ENCODE measurements at regions not wholly inside any gene's neighbourhood (a gene's known extent, or its start where the extent isn't known, plus 50 kb on each side); places are given as distances from the start of the nearest gene placed in this dataset.
A peak's percentile ranks its signal among the peaks of the same experiment; 100 is the strongest.
"Not testable (repeated sequence)": the region's sequence is repeated elsewhere in the genome, so short reads cannot be mapped to it uniquely, and the experiment has no call there.

DNA sequence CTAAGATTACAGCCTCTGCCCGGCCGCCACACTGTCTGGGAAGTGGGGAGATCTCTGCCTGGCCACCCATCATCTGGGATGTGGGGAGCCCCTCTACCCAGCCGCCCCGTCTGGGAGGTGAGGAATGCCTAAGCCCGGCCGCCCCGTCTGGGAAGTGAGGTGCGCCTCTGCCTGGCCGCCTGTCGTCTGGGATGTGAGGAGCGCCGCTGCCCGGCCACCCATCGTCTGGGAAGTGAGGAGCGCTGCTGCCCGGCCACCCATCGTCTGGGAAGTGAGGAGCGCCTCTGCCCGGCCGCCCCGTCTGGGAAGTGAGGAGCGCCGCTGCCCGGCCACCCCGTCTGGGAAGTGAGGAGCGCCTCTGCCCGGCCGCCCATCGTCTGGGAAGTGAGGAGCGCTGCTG lies 135.9 kb upstream of the PROKR2 start:
- DNase-seq (ENCODE audit: low spot score), result not testable (repeated sequence)

DNA sequence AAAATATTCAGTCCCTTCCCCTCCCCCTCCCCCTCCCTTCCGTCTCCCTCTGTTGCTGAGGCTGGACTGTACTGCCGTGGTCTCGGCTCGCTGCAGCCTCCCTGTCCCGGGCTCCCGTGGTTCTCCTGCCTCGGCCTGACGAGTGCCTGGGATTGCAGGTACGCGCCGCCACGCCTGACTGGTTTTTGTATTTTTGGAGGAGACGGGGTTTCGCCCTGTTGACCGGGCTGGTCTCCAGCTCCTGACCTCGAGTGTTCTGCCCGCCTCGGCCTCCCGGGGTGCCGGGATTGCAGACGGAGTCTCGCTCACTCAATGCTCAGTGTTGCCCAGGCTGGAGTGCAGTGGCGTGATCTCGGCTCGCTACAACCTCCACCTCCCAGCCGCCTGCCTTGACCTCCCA lies 135.5 kb upstream of the PROKR2 start:
- not testable (repeated sequence) for DNase-seq (ENCODE audit: low spot score)

DNA sequence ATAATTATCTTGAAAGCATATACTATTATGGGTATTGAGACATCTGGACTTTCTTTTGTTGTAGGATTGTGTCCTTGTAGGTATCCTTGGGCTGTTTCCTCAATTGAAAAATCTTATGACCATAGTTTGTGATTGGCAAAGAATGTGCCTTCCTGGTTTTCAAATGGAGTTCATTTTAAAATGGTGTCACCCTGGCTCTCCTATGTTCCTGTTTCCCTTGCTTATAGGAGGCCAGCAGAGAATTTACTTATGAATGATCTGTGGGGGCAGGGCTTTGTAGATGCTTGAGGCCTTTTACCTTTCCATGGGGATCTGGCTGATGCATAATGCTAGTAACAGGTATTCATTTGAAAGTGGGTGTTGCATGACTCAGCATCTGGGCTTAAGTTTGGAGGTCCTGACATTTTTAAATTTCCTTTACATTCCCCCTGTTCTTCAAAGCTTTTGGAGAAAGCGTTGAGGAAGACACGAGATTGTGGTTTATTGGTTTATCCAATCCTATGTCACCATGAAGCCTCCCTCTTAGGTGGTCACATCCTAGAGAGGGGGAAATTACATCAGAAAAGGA lies 135.0 kb upstream of the PROKR2 start:
- no peak for DNase-seq (ENCODE audit: low spot score)

DNA sequence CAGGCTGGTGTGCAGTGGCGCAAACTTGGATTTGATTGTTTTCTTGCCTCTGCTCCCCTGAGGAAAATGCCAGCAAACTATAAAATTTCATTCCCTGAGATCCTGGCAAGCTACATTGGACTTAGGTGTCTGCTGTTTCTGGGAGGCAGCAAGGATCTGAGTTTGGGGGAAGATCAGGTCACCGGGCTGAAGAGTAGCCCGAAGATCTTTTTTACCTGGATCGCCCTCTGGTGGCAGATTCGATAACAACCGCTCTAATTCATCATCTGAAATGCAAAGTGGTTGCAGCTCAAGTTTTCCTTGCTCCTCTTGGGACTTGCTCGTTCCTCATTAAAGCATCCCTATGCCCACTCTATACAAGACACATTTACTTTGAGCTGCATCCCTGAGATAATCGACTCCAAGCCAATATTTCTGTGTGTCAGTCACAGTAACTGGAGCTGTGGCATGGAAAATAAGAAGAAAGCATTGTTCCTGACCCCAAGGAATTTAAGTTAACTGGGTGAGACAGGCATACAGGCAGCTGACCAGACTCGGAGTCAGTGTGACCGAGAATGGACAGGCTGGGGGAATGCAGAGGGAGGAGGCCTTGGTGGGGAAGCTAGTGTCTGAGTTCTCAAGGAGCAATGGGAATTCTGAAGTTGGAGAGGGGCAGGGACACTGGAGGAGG lies 131.8 kb upstream of the PROKR2 start:
- DNase-seq (ENCODE audit: low spot score), result peak; percentile 63

DNA sequence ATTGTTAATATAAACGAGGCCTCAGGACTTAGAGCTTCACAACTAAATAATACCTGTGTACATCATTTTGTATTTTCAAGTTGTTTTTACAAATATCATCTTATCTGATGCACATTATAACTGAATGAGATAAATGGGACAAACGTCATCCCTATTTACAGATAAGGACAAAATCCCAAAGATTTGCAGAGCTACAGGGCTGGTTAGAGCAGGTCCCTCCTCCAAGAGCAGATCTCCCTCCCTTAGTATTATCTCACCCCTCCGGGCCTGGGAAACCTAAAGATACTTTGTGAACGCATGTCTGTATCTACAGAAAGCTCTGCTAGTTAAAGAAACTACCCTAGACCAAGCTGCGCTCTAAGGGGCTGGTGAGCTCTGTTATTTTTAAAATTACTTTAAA lies 130.4 kb upstream of the PROKR2 start:
- DNase-seq (ENCODE audit: low spot score), result no peak

DNA sequence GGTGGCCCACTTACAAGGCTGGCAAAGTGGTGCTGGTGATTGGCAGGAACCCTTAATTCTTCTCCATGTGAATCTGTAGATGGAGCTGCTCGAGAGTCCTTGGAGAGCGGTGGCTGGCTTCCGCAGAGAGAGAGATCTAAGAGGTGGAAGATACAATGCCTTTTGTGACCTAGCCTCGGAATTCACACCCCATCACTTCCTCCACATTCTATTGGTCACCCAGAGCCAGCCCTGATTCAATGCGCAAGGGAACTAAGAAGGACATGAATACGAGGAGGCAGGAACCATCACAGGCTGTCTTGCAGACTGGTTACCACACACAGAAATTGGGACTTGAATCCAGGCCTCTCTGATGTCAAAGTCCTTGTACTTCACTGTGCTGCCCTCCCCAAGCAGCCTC lies 128.9 kb upstream of the PROKR2 start:
- DNase-seq (ENCODE audit: low spot score), result no peak

DNA sequence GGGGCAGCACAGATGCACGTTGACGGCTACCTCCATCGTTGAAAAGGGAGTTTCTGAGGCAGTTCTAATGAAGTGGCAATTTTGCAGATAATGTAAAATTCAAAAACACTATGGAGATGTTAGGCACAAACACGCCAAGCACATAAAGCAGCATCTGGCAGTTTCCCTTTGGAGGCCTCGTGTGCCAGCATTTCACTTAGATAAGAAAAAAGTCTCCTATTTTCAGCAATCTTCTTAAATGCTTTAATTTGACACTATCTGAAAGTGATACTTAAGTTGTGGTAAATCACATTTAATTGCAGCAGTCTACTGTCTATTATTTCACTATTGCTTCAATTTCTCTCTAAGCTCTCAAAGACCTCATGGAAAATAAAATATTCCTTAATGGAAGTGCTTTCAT lies 125.3 kb upstream of the PROKR2 start:
- DNase-seq (ENCODE audit: low spot score), result no peak

DNA sequence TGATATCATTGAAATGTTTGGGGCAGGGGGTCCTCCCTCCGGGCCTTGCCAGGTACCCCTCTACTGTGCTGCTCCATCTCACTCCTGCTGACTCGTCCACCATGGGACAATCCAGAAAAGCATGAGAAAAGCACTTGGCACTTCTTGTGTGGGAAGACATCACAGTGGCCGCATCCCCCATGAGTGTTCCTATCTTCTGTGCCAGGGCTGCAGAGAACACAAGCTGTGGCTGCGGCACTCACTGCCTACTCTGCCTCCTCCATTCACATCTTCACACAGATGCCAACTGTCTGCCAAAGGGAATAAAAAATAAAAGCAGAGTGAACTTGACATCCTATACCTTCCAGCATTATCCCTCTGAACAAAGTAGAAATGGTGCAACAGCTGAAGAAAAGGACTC lies 117.4 kb upstream of the PROKR2 start:
- no peak for DNase-seq (ENCODE audit: low spot score)

DNA sequence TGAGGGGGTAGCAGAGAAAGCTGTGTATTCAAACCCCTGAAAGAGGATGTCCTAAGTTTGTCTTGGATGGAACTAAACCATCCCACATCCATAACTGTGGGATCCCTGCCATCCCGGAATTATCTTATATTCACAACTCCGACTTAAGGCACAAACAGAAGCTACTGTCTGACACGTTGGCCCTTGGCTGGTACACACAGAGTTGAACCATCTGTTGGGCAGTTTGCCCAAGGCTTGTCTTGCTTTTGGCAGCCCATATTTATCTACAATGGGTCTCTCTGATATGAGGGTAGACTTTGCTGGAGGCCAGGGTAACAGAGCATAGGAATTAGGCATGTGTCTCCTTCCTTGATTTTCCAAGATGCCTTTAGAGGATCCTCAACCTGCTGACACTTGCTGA lies 116.6 kb upstream of the PROKR2 start:
- no peak for DNase-seq (ENCODE audit: low spot score)

DNA sequence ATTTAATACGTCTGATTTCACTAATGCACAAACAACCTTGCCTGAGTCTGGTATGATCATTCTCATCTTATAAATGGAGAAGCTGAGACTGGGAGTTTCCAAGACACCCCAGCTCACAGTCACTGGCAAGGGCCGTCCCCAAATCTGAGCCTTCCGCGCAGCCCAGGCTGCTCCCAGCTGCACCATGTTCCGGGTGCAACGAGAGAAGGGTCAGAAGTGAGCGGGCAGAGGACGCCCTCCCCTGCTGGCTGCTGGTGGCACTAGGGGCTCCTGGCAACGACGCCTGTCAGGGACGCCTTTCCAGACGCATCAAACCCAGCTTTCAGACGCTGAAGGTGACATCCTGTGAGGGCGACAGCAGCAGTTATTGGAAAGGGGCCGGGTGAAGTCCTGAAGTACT lies 115.3 kb upstream of the PROKR2 start:
- no peak for DNase-seq (ENCODE audit: low spot score)

DNA sequence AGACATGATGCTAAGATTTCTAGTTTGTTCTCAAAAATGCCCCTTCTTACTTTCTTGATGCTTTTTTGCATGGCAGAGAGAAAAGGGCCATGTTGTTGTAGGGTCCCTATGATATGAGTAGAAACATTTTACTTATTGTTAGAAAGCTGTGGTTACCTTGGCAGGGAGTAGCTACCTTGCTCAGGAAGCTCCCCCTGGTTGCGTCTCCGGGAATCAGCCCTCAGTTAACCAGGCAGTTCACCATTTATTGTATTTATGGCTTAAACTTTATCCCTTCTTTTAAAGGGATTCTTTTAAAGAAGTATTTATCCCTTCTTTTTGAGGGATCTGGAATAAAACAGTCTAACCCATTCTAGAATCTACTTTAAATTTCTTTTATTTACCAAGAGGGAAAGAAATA lies 113.9 kb upstream of the PROKR2 start:
- DNase-seq (ENCODE audit: low spot score), result no peak

DNA sequence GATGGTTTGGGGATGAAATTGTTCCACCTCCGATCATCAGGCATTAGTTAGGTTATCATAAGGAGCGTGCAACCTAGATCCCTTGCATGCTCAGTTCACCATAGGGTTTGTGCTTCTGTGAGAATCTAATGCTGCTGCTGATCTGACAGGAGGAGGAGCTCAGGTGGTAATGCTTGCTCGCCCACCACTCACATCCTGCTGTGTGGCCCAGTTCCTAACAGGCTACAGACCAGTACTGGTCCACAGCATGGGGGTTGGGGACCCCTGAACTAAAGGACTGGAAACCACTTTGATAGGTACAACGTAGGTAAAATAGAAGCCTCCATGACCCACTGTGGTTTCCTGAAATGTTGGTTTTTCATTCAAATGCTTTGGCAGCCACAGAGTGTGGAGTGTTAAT lies 109.3 kb upstream of the PROKR2 start:
- no peak for DNase-seq (ENCODE audit: low spot score)

DNA sequence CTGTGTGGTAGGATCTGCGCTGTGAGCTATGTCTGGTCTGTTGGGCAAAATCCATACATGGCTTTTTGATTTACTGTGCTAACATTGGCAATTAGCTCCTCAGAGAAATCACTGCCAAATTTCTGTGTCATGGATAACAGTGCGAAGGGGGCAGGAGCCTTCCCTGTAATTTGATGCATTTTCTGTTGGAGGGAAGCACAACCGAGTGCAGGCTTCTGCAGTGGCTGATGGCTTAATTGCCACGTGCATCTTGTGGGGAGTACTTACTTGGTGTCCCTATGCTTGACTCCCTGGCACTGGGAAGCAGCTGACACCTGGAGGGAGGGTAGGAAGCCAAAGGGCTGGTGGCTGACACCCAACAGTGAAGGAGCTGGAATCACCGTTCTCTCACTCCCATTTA lies 99.3 kb upstream of the PROKR2 start:
- no peak for DNase-seq (ENCODE audit: low spot score)

DNA sequence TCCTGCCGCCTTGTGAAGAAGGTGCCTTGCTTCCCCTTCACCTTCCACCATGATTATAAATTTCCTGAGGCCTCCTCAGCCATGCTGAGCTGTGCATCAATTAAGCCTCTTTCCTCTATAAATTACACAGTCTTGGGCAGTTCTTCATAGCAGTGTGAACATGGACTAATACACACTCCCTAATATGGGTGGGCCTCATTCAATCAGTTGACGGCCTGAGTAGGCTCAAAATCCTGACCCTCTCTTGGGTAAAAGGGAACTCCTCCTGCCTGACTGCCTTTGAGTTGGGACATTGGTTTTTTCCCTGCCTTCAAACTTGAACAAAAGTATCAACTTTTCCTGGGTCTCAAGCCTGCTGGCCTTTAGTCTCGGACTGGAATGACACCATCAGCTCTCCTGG lies 96.6 kb upstream of the PROKR2 start:
- no peak for DNase-seq (ENCODE audit: low spot score)

DNA sequence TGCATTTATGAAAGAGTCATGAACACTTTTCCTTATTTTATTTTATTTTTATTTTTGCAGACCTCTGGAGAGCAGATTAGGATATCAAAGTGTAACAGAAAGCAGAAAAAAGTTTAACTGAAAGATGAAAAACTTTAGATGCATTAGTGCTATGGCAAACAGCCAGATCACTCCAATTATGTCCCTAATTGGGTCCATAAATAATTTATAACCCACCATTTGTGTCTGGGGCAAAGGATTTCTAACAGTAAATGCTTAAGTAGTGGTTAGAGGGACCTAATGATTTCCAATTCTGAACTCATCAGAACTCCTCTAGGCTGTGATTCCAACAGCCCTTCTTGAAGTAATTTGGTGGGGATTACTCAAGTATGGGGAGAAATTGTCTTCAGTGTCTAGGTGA lies 93.7 kb upstream of the PROKR2 start:
- no peak for DNase-seq (ENCODE audit: low spot score)

DNA sequence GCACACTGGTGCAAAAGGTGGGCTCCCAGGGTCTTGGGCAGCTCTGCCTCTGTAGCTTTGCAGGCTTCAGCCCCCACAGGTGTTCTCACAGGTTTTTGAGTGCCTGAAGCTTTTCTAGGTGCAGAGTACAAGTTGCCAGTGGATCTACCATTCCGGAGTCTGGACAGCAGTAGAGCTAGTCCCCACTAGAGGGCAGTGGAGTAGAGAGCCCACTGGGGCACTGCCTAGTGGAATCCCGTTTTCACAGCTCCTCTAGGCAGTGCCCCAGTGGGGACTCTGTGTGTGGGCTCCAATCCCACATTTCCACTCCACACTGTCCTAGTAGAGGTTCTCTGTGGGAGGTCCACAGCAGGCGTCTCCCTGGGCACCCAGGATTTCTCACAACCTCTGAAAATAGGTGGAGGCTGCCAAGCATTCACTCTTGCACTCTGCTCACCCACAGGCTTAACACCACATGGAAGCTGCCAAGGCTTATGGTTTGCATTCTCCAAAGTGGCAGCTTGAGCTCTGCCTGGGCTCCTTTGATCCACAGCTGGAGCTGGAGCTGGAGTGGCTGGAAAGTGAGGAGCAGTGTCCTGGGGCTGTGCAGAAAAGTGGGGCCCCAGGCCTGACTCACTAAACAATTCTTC lies 86.3 kb upstream of the PROKR2 start:
- DNase-seq (ENCODE audit: low spot score), result peak; percentile 35

DNA sequence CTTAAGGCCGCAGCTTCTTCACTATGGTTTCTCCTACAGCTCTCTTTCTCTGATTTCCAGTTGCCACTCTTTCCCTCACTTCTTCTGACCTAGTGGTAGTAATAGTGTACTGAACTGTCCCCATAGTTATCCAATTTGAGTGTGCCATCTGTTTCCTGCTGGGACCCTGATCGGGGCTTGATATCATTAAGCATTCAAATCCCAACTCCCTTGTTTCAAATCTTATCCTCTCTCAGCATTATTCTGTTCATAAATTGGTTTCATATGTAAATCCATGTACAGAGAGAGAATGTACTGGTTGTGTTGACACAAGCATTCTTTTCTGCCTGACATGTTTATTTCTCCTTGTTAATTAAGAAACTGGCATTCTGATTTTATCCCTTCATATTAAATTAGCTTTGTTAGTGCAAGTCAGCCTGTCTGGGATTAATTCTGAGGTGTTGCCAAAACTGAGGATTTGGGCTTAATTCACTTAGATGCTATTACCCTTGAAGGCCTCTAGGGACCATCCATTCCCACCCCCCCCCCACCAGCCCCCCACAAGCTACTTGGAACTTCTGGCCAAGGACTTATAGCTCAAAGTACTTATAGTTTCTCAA lies 84.6 kb upstream of the PROKR2 start:
- no peak for DNase-seq (ENCODE audit: low spot score)

DNA sequence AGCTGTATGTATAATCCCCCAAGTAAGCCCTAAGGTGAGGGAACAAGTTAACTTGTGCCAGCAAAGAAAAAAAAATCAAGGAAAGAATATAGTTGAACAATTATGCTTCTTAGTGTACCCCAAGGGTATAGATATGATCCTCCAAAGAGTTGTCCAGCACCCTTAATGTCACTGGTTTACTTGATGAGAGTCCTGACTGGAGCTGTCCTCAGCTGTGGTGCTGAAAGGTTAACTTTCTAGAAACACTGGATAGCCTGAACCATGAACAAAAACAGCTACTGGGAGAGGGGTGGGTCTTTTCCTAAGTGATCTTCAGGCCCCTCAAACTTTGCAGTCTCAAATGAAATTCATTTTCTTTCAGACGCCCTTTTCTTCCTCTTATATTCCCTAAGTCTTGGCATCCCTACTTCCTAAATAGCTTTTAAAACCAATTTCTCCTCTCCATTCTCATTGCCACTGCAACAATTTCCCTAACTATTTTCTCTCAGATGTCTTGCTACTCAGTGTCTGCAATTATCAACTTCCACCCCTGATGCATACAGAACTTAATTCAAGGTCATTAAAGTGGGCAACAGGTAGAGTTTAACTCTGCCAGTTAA lies 83.5 kb upstream of the PROKR2 start:
- peak; percentile 32 for DNase-seq (ENCODE audit: low spot score)

DNA sequence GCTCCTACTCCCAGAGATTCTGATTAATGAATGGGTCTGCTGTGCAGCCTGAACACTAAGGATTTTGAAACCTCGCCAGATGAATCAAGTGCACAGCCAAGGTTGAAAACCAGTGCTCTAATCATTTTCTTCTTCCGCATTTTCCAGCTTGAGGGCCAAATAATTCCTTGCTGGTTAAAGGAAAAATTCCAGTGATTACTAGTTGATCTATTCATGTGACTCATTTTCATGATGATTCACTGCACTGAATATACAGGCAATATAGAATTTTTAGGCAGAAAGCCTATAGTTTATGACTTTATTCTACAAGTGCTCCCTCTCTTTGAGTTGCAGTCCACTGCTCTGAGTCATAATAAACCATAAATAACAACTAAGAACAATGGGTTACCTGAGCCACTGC lies 80.6 kb upstream of the PROKR2 start:
- DNase-seq (ENCODE audit: low spot score), result peak; percentile 29

DNA sequence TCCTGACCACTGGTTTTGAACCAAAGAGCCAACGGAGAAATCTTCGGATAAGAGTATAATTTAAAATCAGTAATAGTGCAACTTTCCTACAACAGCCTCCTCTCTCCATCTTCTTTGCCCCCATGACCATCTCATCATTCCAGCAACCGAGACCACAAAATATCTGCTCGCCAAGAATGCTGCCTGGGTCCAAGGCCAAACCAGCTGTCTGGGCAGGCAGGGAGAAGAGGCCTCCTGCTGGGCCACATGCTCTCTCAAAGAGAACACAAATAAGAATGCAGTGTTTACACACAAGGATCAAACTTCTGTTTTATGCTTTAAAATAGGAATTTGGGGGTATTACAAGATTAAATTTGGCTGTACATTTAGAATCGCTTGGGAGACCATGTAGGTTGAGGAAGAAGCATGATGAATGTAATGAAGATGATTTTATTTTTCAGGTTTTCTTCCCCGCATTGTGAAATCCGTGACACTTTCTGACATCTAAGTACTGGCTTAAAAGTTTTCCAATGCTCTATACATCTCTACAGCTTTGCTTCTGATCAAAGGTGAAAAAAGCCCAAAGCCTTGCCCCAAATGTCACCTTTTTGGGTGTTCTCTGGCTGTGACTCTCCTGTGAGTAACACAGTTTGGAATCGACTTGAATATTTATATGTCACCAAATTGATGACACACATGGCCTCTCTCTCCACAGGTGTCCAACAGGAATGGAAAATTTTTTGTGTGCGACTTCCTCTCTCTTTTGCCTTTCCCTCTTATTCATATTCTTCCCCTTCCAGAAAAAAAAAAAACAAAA lies 79.4 kb upstream of the PROKR2 start:
- no peak for DNase-seq (ENCODE audit: low spot score)

DNA sequence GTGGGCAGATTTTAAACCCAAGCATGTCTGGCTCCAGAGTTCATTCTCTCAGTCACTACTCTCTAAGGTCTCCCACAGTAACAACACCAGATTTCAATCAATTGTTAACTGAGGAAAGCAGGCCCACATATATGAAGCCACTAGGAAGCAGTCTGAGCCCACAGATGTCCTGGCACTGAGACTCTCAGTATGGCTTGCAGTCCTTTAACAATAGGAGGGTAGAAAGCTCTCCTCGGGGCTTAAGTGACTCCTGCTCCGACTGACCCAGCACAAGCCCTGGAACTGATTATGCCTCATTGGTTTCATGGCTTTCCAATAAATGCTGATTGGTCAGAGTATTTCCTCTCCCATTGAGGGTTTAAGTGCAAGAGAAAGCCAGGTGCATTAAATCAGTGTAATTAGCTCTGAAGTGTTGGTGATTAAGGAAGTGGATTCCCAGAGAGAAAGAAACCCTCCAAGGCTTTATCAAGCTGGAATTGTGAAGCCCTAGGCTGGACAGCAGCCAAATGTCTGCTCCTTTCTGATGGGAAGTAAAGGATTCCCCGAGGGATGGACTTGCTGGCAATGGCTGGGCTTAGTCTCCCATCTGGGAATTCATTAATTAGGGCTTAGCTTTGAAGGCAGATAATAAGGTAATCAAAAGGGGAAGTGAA lies 76.6 kb upstream of the PROKR2 start:
- DNase-seq (ENCODE audit: low spot score), result no peak

DNA sequence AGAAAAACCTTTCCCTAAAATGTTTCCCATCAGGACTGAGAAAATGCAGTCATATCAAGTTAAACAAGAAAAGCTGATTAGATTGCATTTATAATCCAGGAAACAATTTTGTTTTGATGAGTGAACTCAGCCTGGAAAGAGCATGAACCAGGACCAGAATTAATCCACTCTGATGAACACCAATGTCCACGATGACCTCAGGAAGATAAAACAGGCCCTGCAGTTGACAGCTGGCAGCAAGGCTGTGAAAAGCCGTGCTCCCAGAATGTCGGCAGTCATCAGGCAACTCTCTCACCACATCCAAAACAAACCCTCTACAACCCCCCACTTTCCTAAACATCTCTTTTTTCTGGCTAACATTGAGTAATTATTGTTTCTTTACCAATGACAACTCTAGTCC lies 74.0 kb upstream of the PROKR2 start:
- no peak for DNase-seq (ENCODE audit: low spot score)

All from COLO829 (cell line).